ENCODE measurements at regions not wholly inside any gene's neighbourhood (a gene's known extent, or its start where the extent isn't known, plus 50 kb on each side); places are given as distances from the start of the nearest gene placed in this dataset.
"Not testable (repeated sequence)": the region's sequence is repeated elsewhere in the genome, so short reads cannot be mapped to it uniquely, and the experiment has no call there.

DNA sequence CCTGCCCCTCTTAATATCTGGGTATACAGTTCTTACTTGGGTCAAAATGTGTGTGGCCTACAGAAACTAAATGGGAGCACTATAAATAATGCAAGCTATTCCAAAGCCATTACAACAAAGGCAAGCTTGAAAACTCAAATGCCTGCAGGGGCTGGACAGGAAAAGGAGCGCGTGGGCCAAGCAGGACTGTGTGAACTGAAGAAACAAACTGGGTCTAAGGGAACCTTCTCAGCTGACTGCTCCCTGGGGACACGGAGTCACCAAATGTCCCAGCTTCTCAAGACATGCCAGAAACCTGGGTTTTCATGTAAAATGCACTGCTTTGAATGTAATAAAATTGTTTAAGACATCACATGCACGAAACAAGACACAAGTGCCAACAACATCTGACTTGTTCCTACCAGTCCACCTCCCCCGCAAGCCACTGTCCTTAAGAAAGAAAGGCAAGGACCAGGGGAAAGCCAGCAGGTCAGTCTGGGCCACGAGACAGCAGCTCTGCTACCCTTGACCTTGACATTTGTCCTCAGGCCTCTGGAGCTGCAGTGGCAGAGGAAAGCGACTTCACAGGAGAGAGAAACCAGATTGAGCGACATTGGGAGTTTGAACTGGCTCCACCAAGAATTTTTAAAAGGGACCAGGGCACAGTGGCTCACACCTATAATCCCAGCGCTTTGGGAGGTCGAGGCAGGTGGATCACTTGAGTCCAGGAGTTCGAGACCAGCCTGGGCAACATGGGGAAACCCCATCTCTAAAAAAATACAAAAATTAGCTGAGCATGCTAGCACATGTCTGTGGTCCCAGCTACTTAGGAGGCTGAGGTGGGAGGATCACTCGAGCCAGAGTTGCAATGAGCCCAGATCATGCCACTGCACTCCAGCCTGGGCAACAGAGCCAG lies 89.7 kb upstream of the SH3BP4 start:
- no peak for DNase-seq (ENCODE audit: low spot score)

DNA sequence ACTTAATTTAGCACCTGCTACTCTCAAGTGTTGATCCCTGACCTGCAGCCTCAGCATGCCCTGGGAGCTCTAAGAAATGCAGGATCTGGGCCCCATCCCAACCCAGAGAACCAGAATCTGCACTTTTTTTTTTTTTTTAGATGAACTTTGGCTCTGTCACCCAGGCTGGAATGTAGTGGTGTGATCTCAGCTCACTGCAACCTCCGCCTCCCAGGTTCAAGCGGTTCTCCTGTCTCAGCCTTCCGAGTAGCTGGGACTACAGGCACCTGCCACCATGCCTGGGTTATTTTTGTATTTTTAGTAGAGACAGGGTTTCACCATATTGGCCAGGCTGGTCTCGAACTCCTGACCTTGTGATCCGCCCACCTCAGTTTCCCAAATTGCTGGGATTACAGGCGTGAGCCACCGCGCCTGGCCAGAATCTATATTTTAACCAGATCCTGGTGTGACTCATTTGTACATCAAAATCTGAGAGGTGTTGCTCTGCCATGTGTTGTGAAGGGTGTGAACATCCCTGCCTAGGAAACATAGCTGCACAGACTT lies 92.4 kb upstream of the SH3BP4 start:
- not testable (repeated sequence) for DNase-seq (ENCODE audit: low spot score)

DNA sequence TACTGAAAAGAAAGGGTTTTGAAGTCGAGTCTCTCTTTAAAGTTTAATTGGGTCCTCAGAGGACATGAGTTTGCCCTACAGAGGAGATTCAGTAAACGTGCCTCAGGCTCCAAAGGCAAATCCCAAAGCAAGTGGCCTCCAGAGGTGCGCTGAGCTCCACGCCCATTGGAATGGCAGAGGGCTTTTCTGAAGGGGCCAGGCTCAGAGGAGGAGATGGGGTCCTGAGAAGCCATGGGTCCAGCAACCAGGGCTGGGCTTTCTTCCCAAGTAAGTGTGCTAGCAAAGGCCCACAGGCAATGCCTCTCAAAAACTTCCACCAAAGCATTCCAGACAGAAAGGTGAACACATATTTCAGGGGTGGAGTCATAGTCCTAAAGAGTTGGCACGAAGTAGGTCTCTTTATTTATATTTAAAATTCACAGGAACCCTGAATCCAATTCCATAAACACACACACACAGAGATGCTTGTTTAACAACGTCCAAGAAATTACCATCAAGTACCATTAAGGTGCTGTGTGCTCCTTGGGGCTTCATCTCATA lies 93.0 kb upstream of the SH3BP4 start:
- DNase-seq (ENCODE audit: low spot score), result no peak

DNA sequence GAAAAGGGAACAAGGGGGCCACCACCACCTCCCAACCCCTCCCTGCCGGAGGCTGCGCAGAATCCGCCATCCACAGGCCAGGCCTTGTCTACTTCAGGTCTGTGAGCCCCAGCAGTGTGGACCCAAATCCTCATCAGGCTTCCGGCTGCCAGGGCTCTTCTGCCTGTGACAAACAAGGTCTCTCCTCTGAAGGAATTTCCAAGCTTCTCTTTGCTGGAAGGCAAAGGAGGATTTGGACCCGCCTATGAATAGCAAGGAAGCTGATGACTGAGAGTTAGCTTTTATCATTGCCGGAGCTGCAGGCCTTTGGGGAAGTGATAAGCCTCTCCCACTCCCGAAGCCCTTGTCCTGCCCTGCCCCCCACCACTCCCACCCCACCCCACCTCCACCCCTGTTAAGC lies 93.7 kb upstream of the SH3BP4 start:
- DNase-seq (ENCODE audit: low spot score), result no peak

DNA sequence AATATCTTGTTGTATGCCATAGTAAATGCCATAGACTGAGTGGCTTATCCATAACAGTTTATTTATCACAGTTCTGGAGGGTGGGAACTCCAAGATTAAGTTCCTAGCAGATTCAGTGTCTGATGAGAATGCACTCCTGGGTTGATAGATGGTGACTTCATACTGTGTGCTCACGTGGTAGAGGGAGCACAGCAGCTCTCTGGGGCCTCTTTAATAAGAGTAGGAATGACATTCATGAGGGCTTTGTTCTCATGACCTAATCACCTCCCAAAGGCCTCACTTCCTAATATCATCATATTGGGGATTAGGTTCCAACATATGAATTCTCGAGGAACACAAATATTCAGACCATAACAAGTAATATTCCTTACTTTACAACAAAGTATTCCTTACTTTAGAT lies 98.1 kb upstream of the SH3BP4 start:
- no peak for DNase-seq (ENCODE audit: low spot score)

DNA sequence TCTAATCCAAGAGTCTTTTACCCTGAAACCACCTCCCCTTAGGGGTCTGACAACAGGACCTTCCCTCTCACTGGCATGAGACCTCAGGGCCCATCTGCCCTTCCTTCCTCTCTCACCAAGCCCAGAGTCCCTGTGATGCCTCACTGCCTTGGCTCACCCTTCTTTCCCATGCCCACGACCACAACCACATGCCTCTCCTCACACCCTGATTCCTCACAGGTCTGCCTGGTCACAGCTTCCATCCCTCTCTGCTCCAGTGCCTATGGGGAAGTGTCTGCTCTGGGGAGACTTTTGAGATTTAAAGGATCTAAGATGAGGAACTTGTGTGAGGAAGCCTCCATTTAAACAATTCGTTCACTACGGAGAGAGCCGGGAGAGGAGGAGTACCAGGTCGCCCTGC lies 98.9 kb upstream of the SH3BP4 start:
- no peak for DNase-seq (ENCODE audit: low spot score)

GRCh38 chr2:234852035-234852434 lies 99.8 kb upstream of the SH3BP4 start:
- DNase-seq (ENCODE audit: low spot score), result no peak

GRCh38 chr2:234851451-234851850 lies 100.4 kb upstream of the SH3BP4 start:
- no peak for DNase-seq (ENCODE audit: low spot score)

- no peak for DNase-seq (ENCODE audit: low spot score)
Measured at GRCh38 chr2:234850818-234851217, 101.0 kb upstream of the SH3BP4 start.

- no peak for DNase-seq (ENCODE audit: low spot score)
Measured at GRCh38 chr2:234849678-234850077, 102.1 kb upstream of the SH3BP4 start.

DNA sequence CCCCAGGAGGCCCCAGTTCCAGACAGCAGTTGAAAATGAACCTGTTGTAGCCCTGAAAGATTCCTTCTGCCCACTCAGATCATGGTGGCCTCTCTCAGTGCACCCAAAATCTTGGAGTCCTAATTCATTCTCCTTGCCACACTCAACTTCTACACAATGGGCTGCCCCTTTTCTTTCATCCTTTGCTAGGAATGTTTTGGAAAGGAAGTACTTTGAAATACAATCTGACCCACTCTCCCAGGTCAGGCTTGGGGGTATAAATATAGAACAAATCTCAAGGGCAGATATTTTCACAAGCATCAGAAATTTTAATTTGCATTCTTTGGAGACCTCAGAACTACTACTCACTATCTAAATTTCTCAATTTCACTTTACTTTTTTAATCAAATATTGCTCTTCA lies 103.2 kb upstream of the SH3BP4 start:
- DNase-seq (ENCODE audit: low spot score), result no peak

- DNase-seq (ENCODE audit: low spot score), result no peak
Measured at GRCh38 chr2:234847639-234848038, 104.2 kb upstream of the SH3BP4 start.

DNA sequence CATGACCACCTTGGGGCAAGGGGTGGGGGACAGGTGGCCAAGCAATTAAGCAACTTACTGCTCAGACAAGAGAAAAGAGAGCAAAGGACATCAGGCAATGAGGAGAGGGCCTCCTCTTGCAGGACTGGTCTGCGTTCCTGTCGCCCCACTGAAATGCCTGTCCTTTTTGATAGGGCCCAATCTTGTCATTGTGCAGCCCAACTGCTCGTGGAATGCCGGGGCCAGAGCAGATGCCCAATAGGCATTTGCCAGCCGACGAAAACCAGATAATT lies 104.5 kb upstream of the SH3BP4 start:
- DNase-seq (ENCODE audit: low spot score), result no peak

DNA sequence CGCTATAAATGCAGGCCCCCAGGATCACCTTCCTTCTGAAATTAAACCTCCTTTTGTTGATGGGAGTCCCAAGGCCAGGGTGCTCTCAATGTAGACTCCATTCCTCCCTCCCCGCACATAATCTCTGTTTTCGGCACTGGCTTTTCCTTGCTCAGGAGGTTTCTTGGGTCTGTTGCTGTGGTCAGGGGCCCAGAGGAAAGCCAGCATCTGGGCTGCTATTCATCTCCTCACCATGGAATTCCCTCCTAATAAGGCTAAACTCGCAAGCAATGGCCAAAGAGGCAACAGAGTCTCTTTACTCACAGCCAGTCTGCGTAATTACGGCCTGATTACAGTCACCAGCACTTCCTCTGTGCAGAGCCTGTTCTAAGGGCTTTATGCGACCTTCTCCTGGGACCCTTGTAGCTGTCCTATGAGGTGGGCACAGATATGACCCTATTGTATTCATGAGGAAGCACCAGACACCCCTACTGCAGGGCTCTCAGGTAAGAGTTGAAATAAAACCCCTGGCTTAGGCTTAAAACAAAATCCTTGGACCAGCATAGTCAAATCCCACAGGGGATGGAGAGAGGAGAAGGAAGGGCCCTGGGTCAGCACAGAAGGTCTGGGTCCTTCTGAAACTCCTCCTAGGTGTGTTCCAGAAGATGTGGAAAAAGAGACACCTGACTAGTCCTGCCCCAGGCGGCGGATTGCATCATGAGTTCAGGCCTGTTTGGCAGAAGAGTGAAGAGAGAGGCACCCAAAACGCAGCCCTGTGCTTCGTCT lies 105.0 kb upstream of the SH3BP4 start:
- no peak for DNase-seq (ENCODE audit: low spot score)

DNA sequence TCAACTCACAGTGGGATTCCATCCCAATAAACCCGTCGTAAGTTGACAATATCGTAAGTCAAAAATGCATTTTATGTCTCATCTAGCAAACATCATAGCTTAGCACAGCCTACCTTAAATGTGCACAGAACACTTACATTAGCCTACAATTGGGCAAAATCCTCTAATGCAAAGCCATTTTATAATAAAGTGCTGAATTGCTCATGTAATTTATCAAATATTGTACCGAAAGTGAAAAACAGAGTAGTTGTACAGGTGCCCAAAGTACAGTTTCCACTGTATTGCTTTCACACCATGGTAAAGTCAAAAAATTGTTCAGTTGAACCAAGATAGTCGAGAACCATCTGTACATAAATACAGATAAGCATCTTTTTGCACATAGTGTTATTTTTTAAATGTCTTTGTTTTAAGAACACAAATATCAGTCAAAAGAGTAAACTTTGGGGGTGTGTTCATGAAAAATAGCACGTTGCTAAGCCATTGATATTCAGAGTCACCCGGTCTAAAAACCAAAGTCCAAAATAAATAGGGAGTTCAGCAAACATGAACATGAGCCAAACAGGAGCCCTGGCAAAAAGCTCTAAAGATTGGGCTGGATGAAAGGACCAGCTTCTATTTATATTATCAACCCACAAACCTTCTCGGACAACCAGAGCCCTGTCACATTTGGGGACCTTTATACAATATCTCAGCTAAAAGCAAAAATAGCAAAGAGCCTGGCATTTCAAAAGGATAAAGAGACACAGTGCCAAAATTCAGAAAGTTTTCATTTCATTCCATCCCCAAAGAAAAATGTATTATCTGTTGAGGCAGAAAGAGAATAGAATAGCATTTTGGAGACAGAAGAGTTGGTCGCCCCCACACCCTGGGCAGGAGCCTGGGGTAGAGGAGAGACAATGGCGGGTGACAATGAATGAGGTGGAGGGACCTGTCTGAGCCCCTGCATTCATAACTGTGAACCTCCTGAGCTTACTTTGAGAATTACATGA lies 105.9 kb upstream of the SH3BP4 start:
- DNase-seq (ENCODE audit: low spot score), result no peak

- DNase-seq (ENCODE audit: low spot score), result no peak
Measured at GRCh38 chr2:234843411-234843810, 108.4 kb upstream of the SH3BP4 start.

- no peak for DNase-seq (ENCODE audit: low spot score)
Measured at GRCh38 chr2:234842753-234843152, 109.1 kb upstream of the SH3BP4 start.

GRCh38 chr2:234841321-234842015 lies 110.3 kb upstream of the SH3BP4 start:
- no peak for DNase-seq (ENCODE audit: low spot score)

- no peak for DNase-seq (ENCODE audit: low spot score)
Measured at GRCh38 chr2:234840336-234840735, 111.5 kb upstream of the SH3BP4 start.

DNA sequence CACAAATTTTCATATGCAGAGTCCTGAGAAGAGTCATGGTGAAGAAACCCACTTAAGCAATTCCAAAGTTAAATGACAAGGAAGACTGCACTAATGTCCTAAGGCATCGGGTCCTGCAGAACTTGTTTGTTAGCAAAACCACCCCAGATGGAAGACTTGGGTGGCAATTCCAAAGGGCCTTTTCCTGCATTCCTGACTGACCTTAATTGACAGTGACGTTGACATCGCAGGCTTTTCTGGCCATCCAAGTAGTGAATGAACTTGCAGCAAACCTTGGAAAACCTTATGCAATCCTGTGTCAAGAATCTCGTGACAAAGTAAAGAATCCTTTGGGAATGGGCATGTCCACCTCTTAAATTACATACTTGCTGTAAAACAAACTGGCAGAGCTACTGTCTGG lies 112.5 kb upstream of the SH3BP4 start:
- no peak for DNase-seq (ENCODE audit: low spot score)

DNA sequence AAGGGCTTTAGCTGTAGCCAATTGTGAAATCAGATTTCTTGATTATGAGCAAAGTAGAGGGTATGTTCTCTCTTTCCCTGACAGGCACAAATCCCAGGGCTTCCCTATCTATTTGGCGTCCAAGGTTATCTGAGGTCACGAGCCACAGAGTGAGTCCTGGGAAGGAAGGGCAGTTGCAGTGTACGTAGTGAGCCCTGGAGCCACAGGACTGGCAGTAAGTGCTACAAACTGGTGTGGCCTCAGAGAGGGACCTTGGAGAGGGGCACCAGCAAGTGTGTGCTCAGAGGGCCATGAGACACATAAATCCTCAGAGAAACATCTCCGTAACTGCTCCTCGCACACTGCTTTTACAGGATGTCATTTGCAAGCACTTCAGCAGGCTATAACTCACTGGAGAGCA lies 115.5 kb upstream of the SH3BP4 start:
- no peak for DNase-seq (ENCODE audit: low spot score)

Data from left forelimb (tissue), 1 donor.